GM12878 (cell line): ENCODE measurements at regions not wholly inside any gene's neighbourhood (a gene's known extent, or its start where the extent isn't known, plus 50 kb on each side); places are given as distances from the start of the nearest gene placed in this dataset.

Experiments used
- ATAC-seq: fragments of 200-7000 bp; cut with Tn5 transposase; 3 replicates; pipeline ENCODE4 v1.9.1; 2020; ENCODE audit warnings: mild to moderate bottlenecking, moderate library complexity
- BruUV-seq: library from RNA; stranded (reverse); fragments of 400-500 nt; replicated peaks from 2 replicates; lab custom pipeline; 2021; lab: Mats Ljungman, UMichigan
- CTCF ChIA-PET: fragments of 300-600 bp; sonication (Branson Sonifier 250); formaldehyde crosslinking; extraction: SDS; loops from one replicate; lab custom pipeline; 2021; ENCODE audit warnings: inconsistent platforms; lab: Yijun Ruan, JAX
- POLR2A ChIA-PET: fragments of 350-600 bp; formaldehyde crosslinking; extraction: SDS; loops from one replicate; lab custom pipeline; 2021; ENCODE audit warnings: inconsistent platforms; lab: Charles Lee
- RAD21 ChIA-PET: fragments of 300-600 bp; sonication (Branson Sonifier 250); formaldehyde crosslinking; loops from one replicate; lab custom pipeline; 2023; ENCODE audit warnings: antibody characterized with exemption; ENCODE audit not compliant: unreplicated experiment; lab: Charles Lee
- SMC1A ChIA-PET: fragments of 300-600 bp; sonication (Branson Sonifier 250); formaldehyde crosslinking; loops from one replicate; lab custom pipeline; 2023; ENCODE audit not compliant: unreplicated experiment, uncharacterized antibody; lab: Charles Lee
- DNase-seq: peaks from one replicate; pipeline ENCODE4 v3.0.0-alpha.2; 2011; ENCODE audit warnings: low read depth, low spot score
- FAIRE-seq: peaks from 3 replicates; lab custom pipeline; 2011; peaks lifted over from hg19 to GRCh38; lab: Jason Lieb, UNC
- H2AFZ ChIP-seq: 2 replicates; pipeline ENCODE4 v1.6.0; 2011; ENCODE audit warnings: low read depth, low read length, control low read depth; ENCODE audit not compliant: control insufficient read depth
- H3K27ac ChIP-seq: 2 replicates; pipeline ENCODE4 v1.5.1; 2011; ENCODE audit warnings: control low read depth; ENCODE audit not compliant: control insufficient read depth, insufficient read depth
- H3K27me3 ChIP-seq, 2 experiments: replicated peaks in 1 of 2; 2 replicates each; pipeline versions ENCODE4 v1.6.0 to v1.6.1; 2011; ENCODE audit warnings: low read length in 1 of 2; ENCODE audit not compliant: control insufficient read depth in 2 of 2, insufficient read depth in 2 of 2
- H3K36me3 ChIP-seq, 2 experiments: 2 replicates each; pipeline ENCODE4 v1.5.1; 2011; ENCODE audit warnings: low read length in 1 of 2; ENCODE audit not compliant: control insufficient read depth in 2 of 2, insufficient read depth in 2 of 2
- H3K4me1 ChIP-seq: 2 replicates; pipeline ENCODE4 v1.6.1; 2011; ENCODE audit warnings: mild to moderate bottlenecking, low read length, moderate library complexity, mixed read lengths; ENCODE audit not compliant: control insufficient read depth, insufficient read depth
- H3K4me2 ChIP-seq: 2 replicates; pipeline ENCODE4 v1.6.0; 2011; ENCODE audit warnings: control low read depth; ENCODE audit not compliant: control insufficient read depth, insufficient read depth
- H3K4me3 ChIP-seq: fragments of 200-600 bp; sonication (generic); 2 replicates; pipeline ENCODE4 v1.5.1; 2016
- H3K79me2 ChIP-seq: 2 replicates; pipeline ENCODE4 v1.6.0; 2011; ENCODE audit warnings: low read length; ENCODE audit not compliant: control insufficient read depth, insufficient read depth
- H3K9ac ChIP-seq: 2 replicates; pipeline ENCODE4 v1.8.0; 2011; ENCODE audit warnings: low read length, control low read depth, mixed read lengths; ENCODE audit not compliant: control insufficient read depth, insufficient read depth
- H3K9me3 ChIP-seq: replicated peaks from 3 replicates; pipeline ENCODE4 v1.5.1; 2011; ENCODE audit warnings: mild to moderate bottlenecking, low read length; ENCODE audit not compliant: control insufficient read depth, insufficient read depth
- H4K20me1 ChIP-seq: 2 replicates; pipeline ENCODE4 v1.6.0; 2011; ENCODE audit not compliant: control insufficient read depth, insufficient read depth
- ATF3 ChIP-seq: IDR thresholded peaks from 2 replicates; pipeline ENCODE4 v1.6.1; 2011; ENCODE audit warnings: low read depth, mild to moderate bottlenecking, low read length, moderate library complexity, borderline replicate concordance; ENCODE audit errors: extremely low read depth
- CEBPZ ChIP-seq: fragments of 150-350 bp; IDR thresholded peaks from 2 replicates; pipeline ENCODE4 v1.6.1; 2016; ENCODE audit warnings: low read depth, low read length
- CHD4 ChIP-seq: fragments of 200-600 bp; sonication (generic); IDR thresholded peaks from 2 replicates; pipeline ENCODE4 v1.6.1; 2016; ENCODE audit warnings: mild to moderate bottlenecking
- CREM ChIP-seq: IDR thresholded peaks from 2 replicates; pipeline ENCODE4 v1.6.1; 2014; ENCODE audit warnings: antibody characterized with exemption, low read depth
- E2F8 ChIP-seq: fragments of 450-650 bp; IDR thresholded peaks from 2 replicates; pipeline ENCODE4 v1.6.1; 2018; ENCODE audit warnings: mild to moderate bottlenecking, low read depth, moderate library complexity; ENCODE audit not compliant: partially characterized antibody
- HDAC6 ChIP-seq: fragments of 200-600 bp; sonication (generic); IDR thresholded peaks from one replicate; pipeline ENCODE4 v1.8.0; 2017; ENCODE audit warnings: antibody characterized with exemption; ENCODE audit not compliant: unreplicated experiment
- IRF4 ChIP-seq: IDR thresholded peaks from 2 replicates; pipeline ENCODE4 v1.6.1; 2011; ENCODE audit warnings: low read depth, low read length
- PRDM15 ChIP-seq: fragments of 450-650 bp; formaldehyde crosslinking; IDR thresholded peaks from 2 replicates; pipeline ENCODE4 v1.4.0; 2020; ENCODE audit warnings: mild to moderate bottlenecking, moderate library complexity
- RCOR1 ChIP-seq: conservative IDR thresholded peaks from 2 replicates; pipeline ENCODE4 v1.6.1; 2012; ENCODE audit warnings: low read depth, low read length, improper control_type of control experiment
- SUZ12 ChIP-seq: fragments of 200-600 bp; sonication (generic); IDR thresholded peaks from one replicate; pipeline ENCODE4 v1.6.1; 2018; ENCODE audit warnings: antibody characterized with exemption, mild to moderate bottlenecking; ENCODE audit not compliant: unreplicated experiment
- YBX1 ChIP-seq: fragments of 450-650 bp; IDR thresholded peaks from 2 replicates; pipeline ENCODE4 v1.6.1; 2016; ENCODE audit warnings: antibody characterized with exemption
- WGBS: methylation state at CpG from one replicate; pipeline ENCODE4 v1.1.6; 2016; ENCODE audit warnings: low lambda C conversion rate; ENCODE audit not compliant: insufficient replicate concordance, insufficient coverage; ENCODE audit errors: missing lambda C conversion rate; 5-methylcytosine and 5-hydroxymethylcytosine counted together
- in situ Hi-C: fragments of 300-500 bp; cut with MboI; formaldehyde crosslinking; loops from 9 replicates; pipeline ENCODE4 v1.14.3; 2018; ENCODE audit warnings: mixed read lengths
- intact Hi-C: fragments of 100-400 bp; cut with micrococcal nuclease; formaldehyde crosslinking; loops from one replicate; pipeline ENCODE4 v1.14.2; 2022; ENCODE audit not compliant: unreplicated experiment

- BruUV-seq = no TSS peak
- Histone ChIP-seq H3K4me2 (no peak overlapping the region), H3K27me3 (no peaks in the 10 kb centered on the region), H3K4me3 (no peak overlapping the region), H3K4me1 (no peaks in the 10 kb centered on the region), H3K9me3 (no peaks in the 10 kb centered on the region; the same call in 2 of the 3 replicates), H3K9ac (no peak overlapping the region), H4K20me1 (no peaks in the 10 kb centered on the region), H3K27ac (no peak overlapping the region), H3K79me2 (no peaks in the 10 kb centered on the region), H3K36me3 (no peaks in the 10 kb centered on the region), H2AFZ (no peak overlapping the region)
- in situ Hi-C loops (no loop called here), intact Hi-C loops (no loop called here)
- ATAC-seq (no peak), FAIRE-seq (no peak), DNase-seq (no peak)
- WGBS = 53% methylated on average over 23 of the region's 23 CpGs
- ChIA-PET POLR2A (no interaction called here), RAD21 (no interaction called here), SMC1A (no interaction called here), CTCF (no interaction called here)
- TF ChIP-seq E2F8 = no peak
- TF ChIP-seq CHD4 = no peak
- no peak for TF ChIP-seq IRF4
- TF ChIP-seq CEBPZ = no peak
- no peak for TF ChIP-seq ATF3
- TF ChIP-seq PRDM15 (CRISPR knock-in tag) = no peak
- no peak for TF ChIP-seq SUZ12
- TF ChIP-seq YBX1 = no peak
- TF ChIP-seq RCOR1 = no peak
- no peak for TF ChIP-seq HDAC6
- TF ChIP-seq CREM = no peak
These were observed 85.4 kb upstream of the ACTRT2 start for GRCh38 chr1:2935751-2936390.
